SIG-M5 treated with dmso at 0.1 percent for 504 hours (cell line): ENCODE measurements at regions not wholly inside any gene's neighbourhood (a gene's known extent, or its start where the extent isn't known, plus 50 kb on each side); places are given as distances from the start of the nearest gene placed in this dataset.
A peak's percentile ranks its signal among the peaks of the same experiment; 100 is the strongest.

Experiments used
- DNase-seq: peaks from one replicate; lab custom pipeline; 2025; ENCODE audit not compliant: unreplicated experiment; lab: John Stamatoyannopoulos, UW

DNA sequence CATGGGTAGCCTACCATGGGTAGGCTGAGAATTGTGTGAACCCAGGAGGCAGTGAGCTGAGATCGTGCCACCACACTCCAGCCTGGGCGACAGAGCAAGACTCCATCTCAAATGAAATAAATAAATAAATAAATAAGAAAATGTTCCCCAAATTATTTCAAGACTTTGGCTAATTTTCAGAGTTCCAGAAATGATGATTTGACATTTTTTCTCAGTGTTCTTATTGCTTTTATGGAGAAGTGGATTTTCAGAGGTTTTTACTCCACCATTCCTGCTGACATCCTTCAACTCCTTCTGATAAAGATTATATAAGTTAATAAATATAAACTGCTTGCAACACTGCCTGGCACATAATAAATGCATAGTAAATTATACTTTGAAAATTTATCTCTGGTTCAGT lies 80.4 kb upstream of the PRKCQ start:
- no peak for DNase-seq

DNA sequence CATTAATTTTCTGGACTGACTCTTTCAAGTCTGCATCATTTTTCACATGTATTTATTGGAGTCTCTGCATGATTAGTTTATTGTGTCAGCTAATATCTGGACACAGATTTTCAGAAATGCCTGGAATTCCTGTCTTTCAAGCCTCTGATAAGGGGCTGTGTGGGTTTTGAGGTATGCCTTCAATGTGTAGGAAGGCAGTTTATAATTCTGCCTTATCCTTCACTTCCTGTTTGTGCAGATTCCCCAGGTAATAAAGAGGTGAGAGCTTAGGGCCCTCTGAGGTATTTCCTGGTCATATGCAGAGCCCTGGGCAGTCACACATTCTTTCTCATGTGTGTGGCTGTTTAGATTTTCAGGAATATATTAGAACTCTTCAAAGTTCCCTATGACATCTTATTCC lies 79.4 kb upstream of the PRKCQ start:
- DNase-seq, result no peak

DNA sequence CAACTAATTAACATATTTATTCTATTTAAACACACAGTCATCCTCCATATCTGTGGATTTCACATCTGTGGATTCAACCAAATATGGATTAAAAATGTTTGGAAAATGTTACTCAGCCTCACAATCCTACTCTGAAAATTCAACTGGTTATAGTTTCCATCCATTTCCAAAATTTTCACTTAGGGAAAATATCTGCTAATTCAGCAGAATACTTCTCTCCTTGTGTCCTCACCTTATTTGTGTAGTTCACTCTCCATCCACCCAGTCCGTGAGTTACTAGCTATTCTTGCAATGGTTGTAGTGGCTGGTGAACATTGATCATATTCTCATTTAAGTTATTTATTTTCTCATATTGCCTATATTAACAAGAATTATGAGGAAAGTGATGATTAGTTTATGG lies 77.6 kb upstream of the PRKCQ start:
- no peak for DNase-seq

DNA sequence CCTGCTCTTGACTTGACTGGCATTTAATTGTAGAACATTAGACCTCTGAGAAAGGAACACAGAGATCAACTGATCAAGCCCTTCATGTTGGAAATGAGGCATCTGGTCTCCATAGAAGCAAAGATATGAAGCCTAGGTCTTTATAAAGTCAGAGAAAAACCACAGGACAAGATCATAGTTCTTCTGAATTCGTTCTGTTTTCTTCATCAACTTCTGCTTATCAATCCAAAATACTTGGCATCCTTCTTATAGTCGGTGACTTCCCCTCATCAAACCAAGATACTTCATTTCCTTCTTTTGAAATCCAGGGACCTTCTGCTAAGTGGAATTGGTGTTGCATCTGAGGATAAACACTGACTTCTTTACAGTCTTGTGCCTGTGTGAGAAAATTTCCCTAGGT lies 77.1 kb upstream of the PRKCQ start:
- no peak for DNase-seq

DNA sequence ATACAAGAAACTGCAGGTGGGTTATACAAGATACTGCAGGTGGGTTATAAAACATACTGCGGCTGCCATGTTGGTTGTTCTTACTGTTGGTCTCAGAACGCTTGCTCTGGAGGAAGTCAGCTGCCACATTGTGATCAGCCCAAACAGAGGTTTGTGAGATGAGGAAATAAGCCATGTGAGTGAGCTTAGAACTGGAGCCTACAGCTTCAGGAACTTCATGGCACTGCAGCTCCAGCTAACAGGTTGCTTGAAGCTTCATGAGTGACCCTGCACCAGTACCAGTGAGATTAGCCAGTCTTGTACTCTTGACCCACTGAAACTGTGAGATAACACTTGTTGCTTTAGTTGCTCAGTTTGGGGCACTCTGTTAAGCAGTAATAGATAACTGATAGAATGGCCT lies 74.5 kb upstream of the PRKCQ start:
- DNase-seq, result no peak

DNA sequence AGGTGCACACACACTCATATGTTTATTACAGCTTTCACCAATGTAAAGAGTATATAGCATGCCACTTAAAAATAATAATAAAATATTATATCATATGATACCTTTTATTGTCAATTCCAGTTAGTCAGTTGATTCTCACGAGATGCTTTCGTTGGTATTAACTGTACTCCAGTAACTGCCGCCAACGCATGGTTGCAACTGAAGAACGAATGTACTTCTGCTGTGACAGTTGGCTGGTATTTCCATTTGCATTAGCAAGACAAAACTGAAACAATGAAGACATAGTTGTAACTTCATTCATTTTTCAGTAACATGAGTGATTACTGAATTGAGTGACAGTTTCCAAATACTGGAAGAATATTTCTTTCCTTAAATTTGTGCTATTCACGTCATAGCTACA lies 70.5 kb upstream of the PRKCQ start:
- no peak for DNase-seq

DNA sequence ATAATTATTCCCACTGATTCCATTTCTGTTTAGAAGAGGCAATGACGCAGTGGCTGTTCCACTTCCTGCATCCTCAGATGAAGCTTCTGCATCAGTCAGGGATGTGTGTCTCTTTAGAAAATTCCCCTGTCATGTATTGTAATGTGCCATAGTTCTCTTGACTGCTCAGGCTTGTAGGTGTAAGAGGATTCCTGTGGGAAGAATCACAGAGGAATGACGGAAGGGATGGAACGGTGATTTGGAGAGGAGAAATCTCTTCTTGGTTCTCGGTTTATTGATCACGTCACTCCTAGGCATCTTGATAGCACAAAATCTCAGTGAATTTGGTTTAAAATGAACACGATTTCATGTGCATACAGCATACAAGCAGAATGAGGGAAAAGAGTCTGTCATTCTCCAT lies 69.8 kb upstream of the PRKCQ start:
- no peak for DNase-seq

DNA sequence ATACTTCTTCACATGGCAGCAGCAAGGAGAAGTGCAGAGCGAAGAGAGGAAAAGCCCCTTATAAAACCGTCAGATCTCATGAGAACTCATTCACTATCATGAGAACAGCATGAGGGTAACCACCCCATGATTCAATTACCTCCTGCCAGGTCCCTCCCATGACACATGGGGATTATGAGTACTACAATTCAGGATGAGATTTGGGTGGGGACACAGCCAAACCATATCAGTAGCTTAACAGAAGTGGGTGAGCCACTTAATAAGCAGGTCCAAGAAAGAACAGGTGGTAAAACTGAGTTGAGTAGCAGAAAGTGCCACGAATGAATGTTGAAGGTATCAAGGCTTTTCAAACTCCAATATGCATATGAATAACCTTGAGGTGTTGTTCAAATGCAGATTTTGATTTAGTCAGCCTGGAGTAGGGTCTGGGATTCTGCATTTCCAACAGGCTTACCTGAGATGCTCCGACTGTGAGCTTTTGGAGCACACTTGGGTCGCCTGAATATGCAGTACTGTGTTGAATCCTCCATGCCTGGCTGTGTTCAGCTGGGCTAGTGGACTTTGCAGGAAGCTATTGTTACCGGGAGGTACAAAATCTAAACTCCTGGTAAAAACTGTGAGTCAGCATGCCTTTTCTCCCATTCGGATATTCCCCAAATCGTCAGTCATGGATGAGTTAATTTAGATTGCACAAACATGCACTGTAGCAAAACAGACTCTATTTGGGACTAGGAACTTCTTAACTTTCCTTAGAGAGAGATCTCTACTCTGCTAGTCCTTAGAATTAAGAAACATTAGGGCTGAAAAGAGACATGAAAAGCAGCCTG lies 69.0 kb upstream of the PRKCQ start:
- no peak for DNase-seq

DNA sequence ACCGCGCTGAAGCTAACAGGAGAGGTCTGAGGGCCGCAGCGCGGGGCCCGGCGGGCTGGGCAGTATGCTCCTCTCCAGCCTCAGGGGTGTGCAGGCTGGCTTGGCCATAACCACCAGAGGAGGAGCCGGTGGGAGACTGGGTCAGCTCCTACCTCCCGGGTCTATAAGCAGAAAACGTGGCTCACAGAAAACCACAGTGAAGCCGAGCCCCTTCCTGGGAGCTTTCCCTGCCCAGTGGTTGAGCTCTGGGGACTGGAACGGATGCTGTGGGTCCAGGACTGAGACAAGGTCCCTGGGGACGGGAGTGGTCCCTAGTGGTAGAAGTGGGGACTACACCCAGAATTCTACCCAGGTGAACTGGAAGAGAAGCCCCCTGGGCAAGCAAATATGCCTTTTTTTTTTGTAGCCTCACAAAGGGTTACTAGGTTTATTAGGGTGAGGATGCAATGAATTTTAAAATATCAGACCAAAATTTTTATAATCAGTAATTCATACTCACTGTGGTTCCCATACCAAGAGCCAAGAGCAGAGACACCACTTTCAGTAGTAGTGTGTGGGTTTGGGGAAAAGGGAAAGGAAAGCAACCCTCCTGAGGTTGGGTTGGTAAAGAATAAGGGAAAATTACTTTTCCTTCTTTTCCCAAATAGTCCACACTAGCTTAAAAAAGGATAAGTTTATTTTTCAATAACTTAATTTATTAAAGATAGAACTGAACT lies 67.9 kb upstream of the PRKCQ start:
- DNase-seq, result peak; percentile 29

DNA sequence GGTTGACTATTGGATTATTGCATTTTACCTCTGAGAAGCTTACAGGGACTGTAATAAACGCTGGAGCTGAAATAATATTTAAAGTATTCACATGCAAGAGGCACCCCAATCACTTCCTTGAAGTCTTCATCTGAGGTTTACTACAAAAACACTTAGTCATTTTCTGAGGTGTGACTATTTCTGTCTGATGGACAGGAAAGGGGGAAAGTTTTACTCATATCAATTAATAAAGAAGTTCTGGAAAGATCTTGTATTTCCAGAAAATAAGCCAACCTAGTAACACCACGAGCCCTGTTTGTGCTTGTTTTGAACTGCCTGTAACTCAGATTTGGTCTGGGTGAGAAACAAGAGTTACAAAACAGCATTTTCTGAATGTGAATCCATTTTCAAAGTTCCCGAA lies 63.9 kb upstream of the PRKCQ start:
- no peak for DNase-seq

DNA sequence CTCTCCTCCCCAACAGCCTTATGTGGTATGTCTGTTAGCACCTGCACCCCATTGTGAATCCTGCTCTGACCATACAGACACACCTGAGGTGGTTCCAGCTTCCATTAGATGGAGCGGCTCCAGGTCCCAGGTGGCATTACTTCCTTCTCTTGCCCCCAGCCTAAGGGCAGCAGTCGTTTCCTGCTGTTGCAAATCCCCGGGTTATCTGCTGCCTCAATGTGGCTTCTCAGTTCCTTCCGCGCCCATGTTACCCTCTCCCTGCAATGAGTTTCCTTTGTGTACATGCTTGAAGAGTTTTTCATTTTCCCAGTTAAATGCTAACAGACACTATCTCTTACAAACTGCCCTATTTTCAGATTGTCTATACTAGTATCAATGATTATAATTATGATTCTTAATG lies 62.8 kb upstream of the PRKCQ start:
- DNase-seq, result no peak

DNA sequence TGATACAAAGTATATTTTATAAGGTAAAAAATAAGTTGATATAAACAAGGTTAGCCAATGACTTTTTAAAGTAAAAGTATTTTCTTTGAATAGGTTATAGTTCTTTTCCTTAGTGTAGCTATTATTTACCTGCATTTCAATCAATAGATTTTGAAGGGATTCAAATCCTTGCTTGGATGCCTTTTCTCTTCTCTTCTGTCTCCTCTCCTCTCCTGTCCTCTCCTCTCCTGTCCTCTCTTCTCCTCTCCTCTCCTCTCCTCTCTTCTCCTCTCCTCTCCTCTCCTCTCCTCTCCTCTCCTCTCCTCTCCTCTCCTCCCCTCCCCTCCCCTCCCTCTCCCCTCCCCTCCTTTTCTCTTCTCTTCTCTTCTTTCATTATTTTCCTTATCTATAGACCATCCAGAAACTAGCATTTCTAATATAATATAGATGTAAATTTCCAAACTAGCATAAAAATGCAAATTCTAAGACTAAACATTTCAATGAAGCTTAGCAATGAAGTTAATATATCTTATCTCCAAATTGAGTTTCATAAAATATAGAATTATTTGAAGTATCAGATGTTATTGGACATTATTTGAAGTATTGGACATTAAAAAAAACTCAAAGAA lies 60.5 kb upstream of the PRKCQ start:
- DNase-seq, result no peak

DNA sequence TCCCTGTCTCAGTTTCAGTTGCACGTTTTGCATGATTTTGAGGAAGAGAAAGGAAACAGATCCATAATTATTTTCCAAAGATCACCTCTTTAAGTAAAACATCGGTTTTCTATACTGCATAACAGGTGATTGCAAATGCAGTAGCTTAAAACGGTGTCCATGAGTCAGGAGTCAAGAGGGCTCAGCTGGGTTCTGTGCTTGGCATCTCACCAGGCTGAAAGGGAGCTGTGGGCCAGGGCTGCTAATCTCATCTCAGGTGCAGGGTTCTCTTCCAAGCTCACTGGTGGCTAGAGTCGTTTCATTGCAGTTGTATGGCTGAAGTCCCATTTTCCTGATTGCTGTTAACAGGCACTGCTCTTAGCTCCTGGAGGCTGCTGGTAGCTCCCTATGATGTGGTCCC lies 57.0 kb upstream of the PRKCQ start:
- DNase-seq, result no peak

DNA sequence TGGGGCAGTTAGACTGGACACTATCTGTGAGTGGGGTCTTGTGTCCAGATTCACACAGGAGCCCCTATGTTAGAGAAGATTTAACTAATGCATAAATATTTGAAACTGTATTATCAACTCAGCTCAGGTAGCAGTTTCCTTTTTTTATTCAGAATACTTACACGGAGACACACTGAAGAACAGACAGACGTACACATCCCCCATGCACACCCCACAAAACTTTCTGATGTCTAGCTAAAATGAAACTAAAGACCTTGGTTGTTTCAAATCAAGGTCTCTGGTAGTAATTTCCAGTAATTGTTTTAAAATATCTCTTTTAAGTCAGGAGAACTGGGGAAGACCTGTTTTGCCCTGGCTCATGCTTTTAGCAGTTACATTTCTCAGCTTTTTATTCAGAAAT lies 55.7 kb upstream of the PRKCQ start:
- DNase-seq, result no peak
